ENCODE measurements at regions not wholly inside any gene's neighbourhood (a gene's known extent, or its start where the extent isn't known, plus 50 kb on each side); places are given as distances from the start of the nearest gene placed in this dataset.
"Not testable (repeated sequence)": the region's sequence is repeated elsewhere in the genome, so short reads cannot be mapped to it uniquely, and the experiment has no call there.

GRCh38 chr20:47847884-47848485 is 62.7 kb upstream of the SULF2 start:
- no peak for TF ChIP-seq CTCF (IDR thresholded peaks at IDR 0.05; ENCODE audit: low read depth, low read length)
- H3K4me3 ChIP-seq (ENCODE audit: low read depth, low read length), result no peak overlapping the region
- DNase-seq (ENCODE audit: low read depth, low spot score), result no peak
- in situ Hi-C loops (cut with HindIII; ENCODE audit: low sequenced_read_pairs), result no loop called here

- in situ Hi-C loops (cut with HindIII; ENCODE audit: low sequenced_read_pairs); DNase-seq (ENCODE audit: low read depth, low spot score); H3K4me3 ChIP-seq (ENCODE audit: low read depth, low read length): not testable (repeated sequence)
Measured at GRCh38 chr20:47847220-47847619, 61.9 kb upstream of the SULF2 start.

- in situ Hi-C loops (cut with HindIII; ENCODE audit: low sequenced_read_pairs); DNase-seq (ENCODE audit: low read depth, low spot score); H3K4me3 ChIP-seq (ENCODE audit: low read depth, low read length): not testable (repeated sequence)
Measured at GRCh38 chr20:47846651-47847050, 61.4 kb upstream of the SULF2 start.

- in situ Hi-C loops (cut with HindIII; ENCODE audit: low sequenced_read_pairs); H3K4me3 ChIP-seq (ENCODE audit: low read depth, low read length): not testable (repeated sequence)
Measured at GRCh38 chr20:47845382-47845977, 60.2 kb upstream of the SULF2 start.

GRCh38 chr20:47844568-47844906 is 59.3 kb upstream of the SULF2 start:
- not testable (repeated sequence) for DNase-seq (ENCODE audit: low read depth, low spot score)

More at GRCh38 chr20:47845382-47845977, 60.2 kb upstream of the SULF2 start:
- not testable (repeated sequence) for DNase-seq (ENCODE audit: low read depth, low spot score)

GRCh38 chr20:47843886-47844567 is 58.7 kb upstream of the SULF2 start:
- in situ Hi-C loops (cut with HindIII; ENCODE audit: low sequenced_read_pairs), result no loop called here
- TF ChIP-seq CTCF (IDR thresholded peaks at IDR 0.05; ENCODE audit: low read depth, low read length), result no peak
- no peak for DNase-seq (ENCODE audit: low read depth, low spot score)
- no peak overlapping the region for H3K4me3 ChIP-seq (ENCODE audit: low read depth, low read length)

More at GRCh38 chr20:47844568-47844906, 59.3 kb upstream of the SULF2 start:
- H3K4me3 ChIP-seq (ENCODE audit: low read depth, low read length); in situ Hi-C loops (cut with HindIII; ENCODE audit: low sequenced_read_pairs): not testable (repeated sequence)

- in situ Hi-C loops (cut with HindIII; ENCODE audit: low sequenced_read_pairs); H3K4me3 ChIP-seq (ENCODE audit: low read depth, low read length); DNase-seq (ENCODE audit: low read depth, low spot score): not testable (repeated sequence)
Measured at GRCh38 chr20:47842950-47843349, 57.7 kb upstream of the SULF2 start.

GRCh38 chr20:47842004-47842403 is 56.7 kb upstream of the SULF2 start:
- DNase-seq (ENCODE audit: low read depth, low spot score); in situ Hi-C loops (cut with HindIII; ENCODE audit: low sequenced_read_pairs): not testable (repeated sequence)

GRCh38 chr20:47836256-47836817 is 51.1 kb upstream of the SULF2 start:
- in situ Hi-C loops (cut with HindIII; ENCODE audit: low sequenced_read_pairs), result not testable (repeated sequence)

More at GRCh38 chr20:47842004-47842403, 56.7 kb upstream of the SULF2 start:
- H3K4me3 ChIP-seq (ENCODE audit: low read depth, low read length), result not testable (repeated sequence)

More at GRCh38 chr20:47836256-47836817, 51.1 kb upstream of the SULF2 start:
- not testable (repeated sequence) for H3K4me3 ChIP-seq (ENCODE audit: low read depth, low read length); DNase-seq (ENCODE audit: low read depth, low spot score)
